ENCODE measurements at regions not wholly inside any gene's neighbourhood (a gene's known extent, or its start where the extent isn't known, plus 50 kb on each side); places are given as distances from the start of the nearest gene placed in this dataset.

- Histone ChIP-seq H3K4me1 (peaks cover 0 to 31% (median 18%) of the 10 kb centered on the region in 12 donors), H3K36me3 (no peaks in the 10 kb centered on the region), H3K27ac (no peak overlapping the region), H3K27me3 (no peaks in the 10 kb centered on the region), H3K4me3 (no peak overlapping the region), H3K9me3 (no peaks in the 10 kb centered on the region)
- TF ChIP-seq, protein P1, sequence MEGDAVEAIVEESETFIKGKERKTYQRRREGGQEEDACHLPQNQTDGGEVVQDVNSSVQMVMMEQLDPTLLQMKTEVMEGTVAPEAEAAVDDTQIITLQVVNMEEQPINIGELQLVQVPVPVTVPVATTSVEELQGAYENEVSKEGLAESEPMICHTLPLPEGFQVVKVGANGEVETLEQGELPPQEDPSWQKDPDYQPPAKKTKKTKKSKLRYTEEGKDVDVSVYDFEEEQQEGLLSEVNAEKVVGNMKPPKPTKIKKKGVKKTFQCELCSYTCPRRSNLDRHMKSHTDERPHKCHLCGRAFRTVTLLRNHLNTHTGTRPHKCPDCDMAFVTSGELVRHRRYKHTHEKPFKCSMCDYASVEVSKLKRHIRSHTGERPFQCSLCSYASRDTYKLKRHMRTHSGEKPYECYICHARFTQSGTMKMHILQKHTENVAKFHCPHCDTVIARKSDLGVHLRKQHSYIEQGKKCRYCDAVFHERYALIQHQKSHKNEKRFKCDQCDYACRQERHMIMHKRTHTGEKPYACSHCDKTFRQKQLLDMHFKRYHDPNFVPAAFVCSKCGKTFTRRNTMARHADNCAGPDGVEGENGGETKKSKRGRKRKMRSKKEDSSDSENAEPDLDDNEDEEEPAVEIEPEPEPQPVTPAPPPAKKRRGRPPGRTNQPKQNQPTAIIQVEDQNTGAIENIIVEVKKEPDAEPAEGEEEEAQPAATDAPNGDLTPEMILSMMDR (IDR thresholded peaks at IDR 0.05): no peak
- TF ChIP-seq POLR2A (IDR thresholded peaks at IDR 0.05): no peak
- no peak for DNase-seq
- ATAC-seq: no peak
- intact Hi-C loops (cut with DNase I): no loop called here
- WGBS, 4 donors: 67 to 79% (median 74%) methylated on average over 2 of the region's 2 CpGs
These were observed 50.4 kb upstream of the RAPH1 start for GRCh38 chr2:203585516-203585915.

- Histone ChIP-seq H3K27me3 (no peaks in the 10 kb centered on the region), H3K4me1 (peaks cover 0 to 30% (median 17%) of the 10 kb centered on the region in 12 donors), H3K27ac (no peak overlapping the region), H3K4me3 (no peak overlapping the region), H3K9me3 (no peaks in the 10 kb centered on the region), H3K36me3 (no peaks in the 10 kb centered on the region)
- ATAC-seq (no peak), DNase-seq (no peak)
- TF ChIP-seq, protein P1 (IDR thresholded peaks at IDR 0.05): no peak
- TF ChIP-seq POLR2A (IDR thresholded peaks at IDR 0.05): no peak
- intact Hi-C loops (cut with DNase I): no loop called here
- 90 to 93% (median 91%) methylated on average over 6 of the region's 6 CpGs for WGBS, 4 donors
These were observed 51.1 kb upstream of the RAPH1 start for GRCh38 chr2:203586206-203586605.

GRCh38 chr2:203586696-203587095 is 51.6 kb upstream of the RAPH1 start:
- no peak for DNase-seq
- ATAC-seq: no peak
- TF ChIP-seq POLR2A (IDR thresholded peaks at IDR 0.05): no peak
- TF ChIP-seq, protein P1 (IDR thresholded peaks at IDR 0.05): no peak
- no peak overlapping the region for H3K27ac ChIP-seq
- H3K27me3 ChIP-seq: no peaks in the 10 kb centered on the region
- WGBS, 4 donors: 93 to 94% (median 93%) methylated on average over 4 of the region's 4 CpGs
- intact Hi-C loops (cut with DNase I): no loop called here
- H3K4me3 ChIP-seq: no peak overlapping the region
- H3K4me1 ChIP-seq: peaks cover 0 to 26% (median 17%) of the 10 kb centered on the region in 12 donors
- H3K36me3 ChIP-seq: no peaks in the 10 kb centered on the region
- H3K9me3 ChIP-seq: no peaks in the 10 kb centered on the region

DNA sequence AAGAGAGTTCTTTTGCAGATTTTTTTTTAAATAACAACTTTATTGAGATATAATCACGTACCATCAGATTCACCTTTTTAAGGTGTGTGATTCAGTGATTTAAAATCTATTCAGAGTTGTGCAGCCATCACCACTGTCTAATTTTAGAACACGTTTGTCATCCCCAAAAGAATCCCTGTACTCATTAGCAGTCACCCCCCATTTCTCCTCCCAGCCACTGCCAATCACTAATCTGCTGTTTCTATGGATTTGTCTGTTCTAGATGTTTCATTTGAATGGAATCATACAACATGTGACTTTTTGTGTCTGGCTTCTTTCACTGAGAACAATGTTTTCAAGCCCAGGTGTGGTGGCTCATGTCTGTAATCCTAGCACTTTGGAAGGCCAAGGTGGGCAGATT is 55.4 kb upstream of the RAPH1 start:
- Histone ChIP-seq H3K27ac (no peak overlapping the region), H3K27me3 (no peaks in the 10 kb centered on the region), H3K36me3 (no peaks in the 10 kb centered on the region), H3K4me3 (no peak overlapping the region), H3K4me1 (peaks cover 0 to 9% (median 0%) of the 10 kb centered on the region in 12 donors), H3K9me3 (no peaks in the 10 kb centered on the region)
- no peak for TF ChIP-seq POLR2A (IDR thresholded peaks at IDR 0.05)
- TF ChIP-seq, protein P1 (IDR thresholded peaks at IDR 0.05): no peak
- intact Hi-C loops (cut with DNase I): no loop called here
- 61 to 81% (median 68%) methylated on average over 2 of the region's 2 CpGs for WGBS, 4 donors
- ATAC-seq (no peak), DNase-seq (no peak)
